Activated naive CD4-positive, alpha-beta T cell treated with anti-CD3 and anti-CD28 coated beads for 36 hours (primary cell): ENCODE measurements at regions not wholly inside any gene's neighbourhood (a gene's known extent, or its start where the extent isn't known, plus 50 kb on each side); places are given as distances from the start of the nearest gene placed in this dataset.
"Not testable (repeated sequence)": the region's sequence is repeated elsewhere in the genome, so short reads cannot be mapped to it uniquely, and the experiment has no call there.

Source experiments
- CTCF ChIA-PET: fragments of 350-600 bp; sonication (Branson Sonifier 250); formaldehyde crosslinking; loops from one replicate; lab custom pipeline; 2021; ENCODE audit warnings: antibody characterized with exemption; lab: Charles Lee
- DNase-seq: peaks from one replicate; pipeline ENCODE4 v3.0.0-alpha.2; 2020
- H3K27ac Mint-ChIP-seq: one replicate; pipeline ENCODE4 v1.8.0; 2021; ENCODE audit warnings: mild to moderate bottlenecking, mixed read lengths
- H3K27me3 Mint-ChIP-seq: one replicate; pipeline ENCODE4 v1.8.0; 2021; ENCODE audit warnings: low read depth, mixed read lengths
- H3K36me3 Mint-ChIP-seq: one replicate; pipeline ENCODE4 v1.8.0; 2021; ENCODE audit warnings: low read depth, mixed read lengths
- H3K4me1 Mint-ChIP-seq: one replicate; pipeline ENCODE4 v1.8.0; 2021; ENCODE audit warnings: low read depth, mixed read lengths
- H3K4me3 Mint-ChIP-seq: one replicate; pipeline ENCODE4 v1.8.0; 2021; ENCODE audit warnings: mild to moderate bottlenecking, moderate library complexity, mixed read lengths
- H3K9me3 Mint-ChIP-seq: one replicate; pipeline ENCODE4 v1.8.0; 2021; ENCODE audit warnings: mixed read lengths
- intact Hi-C: fragments of 100-400 bp; cut with micrococcal nuclease; formaldehyde crosslinking; loops from one replicate; pipeline ENCODE4 v1.15.1; 2023

- intact Hi-C loops, H3K36me3 Mint-ChIP-seq, H3K27ac Mint-ChIP-seq, H3K9me3 Mint-ChIP-seq, H3K4me1 Mint-ChIP-seq, H3K27me3 Mint-ChIP-seq, DNase-seq, CTCF ChIA-PET, H3K4me3 Mint-ChIP-seq: not testable (repeated sequence)
Measured at GRCh38 chr5:100364343-100364742, 170.8 kb upstream of the FAM174A start.

GRCh38 chr5:100359998-100360397 is 175.2 kb upstream of the FAM174A start:
- H3K27ac Mint-ChIP-seq, intact Hi-C loops, CTCF ChIA-PET: not testable (repeated sequence)

GRCh38 chr5:100346269-100346668 is 188.9 kb upstream of the FAM174A start:
- H3K27ac Mint-ChIP-seq, H3K36me3 Mint-ChIP-seq, H3K9me3 Mint-ChIP-seq, CTCF ChIA-PET, H3K4me3 Mint-ChIP-seq, H3K4me1 Mint-ChIP-seq, H3K27me3 Mint-ChIP-seq, intact Hi-C loops, DNase-seq: not testable (repeated sequence)

More at GRCh38 chr5:100359998-100360397, 175.2 kb upstream of the FAM174A start:
- not testable (repeated sequence) for H3K4me1 Mint-ChIP-seq, DNase-seq, H3K36me3 Mint-ChIP-seq, H3K9me3 Mint-ChIP-seq, H3K27me3 Mint-ChIP-seq, H3K4me3 Mint-ChIP-seq

- H3K4me1 Mint-ChIP-seq, H3K9me3 Mint-ChIP-seq, intact Hi-C loops, H3K27me3 Mint-ChIP-seq, H3K4me3 Mint-ChIP-seq, H3K36me3 Mint-ChIP-seq, CTCF ChIA-PET, H3K27ac Mint-ChIP-seq, DNase-seq: not testable (repeated sequence)
Measured at GRCh38 chr5:100341485-100341884, 193.7 kb upstream of the FAM174A start.

GRCh38 chr5:100322483-100322882 is 212.7 kb upstream of the FAM174A start:
- intact Hi-C loops = no loop called here
- Mint-ChIP-seq H3K4me3 (no peak overlapping the region), H3K36me3 (no peaks in the 10 kb centered on the region), H3K27ac (no peak overlapping the region), H3K4me1 (no peaks in the 10 kb centered on the region), H3K27me3 (no peaks in the 10 kb centered on the region), H3K9me3 (no peaks in the 10 kb centered on the region)
- DNase-seq = no peak
- CTCF ChIA-PET = no interaction called here

- CTCF ChIA-PET = no interaction called here
- intact Hi-C loops = no loop called here
- H3K36me3 Mint-ChIP-seq = no peaks in the 10 kb centered on the region
Measured at GRCh38 chr5:100319885-100320284, 215.3 kb upstream of the FAM174A start.

GRCh38 chr5:100313657-100314056 is 221.5 kb upstream of the FAM174A start:
- Mint-ChIP-seq H3K27ac (no peak overlapping the region), H3K36me3 (no peaks in the 10 kb centered on the region), H3K4me1 (no peaks in the 10 kb centered on the region), H3K27me3 (no peaks in the 10 kb centered on the region), H3K9me3 (peaks cover 8% of the 10 kb centered on the region), H3K4me3 (no peak overlapping the region)
- CTCF ChIA-PET = no interaction called here
- DNase-seq = no peak
- intact Hi-C loops = no loop called here

More at GRCh38 chr5:100319885-100320284, 215.3 kb upstream of the FAM174A start:
- Mint-ChIP-seq H3K27ac (no peak overlapping the region), H3K9me3 (peaks cover 7% of the 10 kb centered on the region), H3K27me3 (no peaks in the 10 kb centered on the region), H3K4me3 (no peak overlapping the region), H3K4me1 (no peaks in the 10 kb centered on the region)
- no peak for DNase-seq

- Mint-ChIP-seq H3K36me3 (no peaks in the 10 kb centered on the region), H3K27ac (no peak overlapping the region), H3K27me3 (no peaks in the 10 kb centered on the region), H3K9me3 (peaks cover 8% of the 10 kb centered on the region), H3K4me3 (no peak overlapping the region), H3K4me1 (no peaks in the 10 kb centered on the region)
- no peak for DNase-seq
- CTCF ChIA-PET = no interaction called here
- intact Hi-C loops = no loop called here
Measured at GRCh38 chr5:100311806-100312205, 223.4 kb upstream of the FAM174A start.

- no peaks in the 10 kb centered on the region for H3K27me3 Mint-ChIP-seq
- H3K27ac Mint-ChIP-seq = no peak overlapping the region
- no peak for DNase-seq
Measured at GRCh38 chr5:100306000-100306399, 229.2 kb upstream of the FAM174A start.

GRCh38 chr5:100303216-100303615 is 232.0 kb upstream of the FAM174A start:
- H3K4me1 Mint-ChIP-seq = no peaks in the 10 kb centered on the region
- no peaks in the 10 kb centered on the region for H3K9me3 Mint-ChIP-seq
- CTCF ChIA-PET = no interaction called here
- intact Hi-C loops = no loop called here
- no peak for DNase-seq
- H3K36me3 Mint-ChIP-seq = no peaks in the 10 kb centered on the region
- no peak overlapping the region for H3K4me3 Mint-ChIP-seq
- H3K27me3 Mint-ChIP-seq = peaks cover 3% of the 10 kb centered on the region
- H3K27ac Mint-ChIP-seq = no peak overlapping the region

More at GRCh38 chr5:100306000-100306399, 229.2 kb upstream of the FAM174A start:
- Mint-ChIP-seq H3K9me3 (peaks cover 2% of the 10 kb centered on the region), H3K36me3 (no peaks in the 10 kb centered on the region), H3K4me1 (no peaks in the 10 kb centered on the region), H3K4me3 (no peak overlapping the region)
- intact Hi-C loops = no loop called here
- CTCF ChIA-PET = no interaction called here

GRCh38 chr5:100299261-100299660 is 235.9 kb upstream of the FAM174A start:
- H3K4me3 Mint-ChIP-seq = no peak overlapping the region
- no peaks in the 10 kb centered on the region for H3K4me1 Mint-ChIP-seq
- intact Hi-C loops = no loop called here
- no peak overlapping the region for H3K27ac Mint-ChIP-seq
- CTCF ChIA-PET = no interaction called here
- no peak for DNase-seq
- no peaks in the 10 kb centered on the region for H3K36me3 Mint-ChIP-seq
- no peaks in the 10 kb centered on the region for H3K9me3 Mint-ChIP-seq
- H3K27me3 Mint-ChIP-seq = peaks cover 3% of the 10 kb centered on the region

GRCh38 chr5:100276071-100276470 is 259.1 kb upstream of the FAM174A start:
- CTCF ChIA-PET = no interaction called here
- Mint-ChIP-seq H3K27me3 (peaks cover 2% of the 10 kb centered on the region), H3K36me3 (no peaks in the 10 kb centered on the region), H3K4me3 (no peak overlapping the region), H3K4me1 (no peaks in the 10 kb centered on the region), H3K9me3 (peaks cover 4% of the 10 kb centered on the region), H3K27ac (no peak overlapping the region)
- no peak for DNase-seq
- intact Hi-C loops = no loop called here

GRCh38 chr5:100275631-100276030 is 259.5 kb upstream of the FAM174A start:
- DNase-seq = no peak
- H3K36me3 Mint-ChIP-seq = no peaks in the 10 kb centered on the region
- no peaks in the 10 kb centered on the region for H3K4me1 Mint-ChIP-seq
- peaks cover 2% of the 10 kb centered on the region for H3K27me3 Mint-ChIP-seq
- H3K9me3 Mint-ChIP-seq = peaks cover 4% of the 10 kb centered on the region
- no peak overlapping the region for H3K4me3 Mint-ChIP-seq
- H3K27ac Mint-ChIP-seq = no peak overlapping the region
- CTCF ChIA-PET = no interaction called here
- intact Hi-C loops = no loop called here
